Fibroblast of lung (primary cell): ENCODE measurements at regions not wholly inside any gene's neighbourhood (a gene's known extent, or its start where the extent isn't known, plus 50 kb on each side); places are given as distances from the start of the nearest gene placed in this dataset.

ENCODE experiments used
- DNase-seq, 2 donors: peaks; one replicate each; pipeline versions ENCODE4 v3.0.0 to v3.0.0-alpha.2; 2010; ENCODE audit warnings: low read depth in 2 of 2
- H2AFZ ChIP-seq: 2 replicates; pipeline ENCODE4 v1.5.1; 2012; ENCODE audit warnings: low read length, control low read depth, inconsistent platforms
- H3K27ac ChIP-seq: 2 replicates; pipeline ENCODE4 v1.5.1; 2011; ENCODE audit warnings: low read length, control low read depth; ENCODE audit not compliant: insufficient read depth
- H3K27me3 ChIP-seq: 2 replicates; pipeline ENCODE4 v1.5.1; 2011; ENCODE audit warnings: mild to moderate bottlenecking, low read length; ENCODE audit not compliant: control insufficient read depth, insufficient read depth
- H3K36me3 ChIP-seq: 2 replicates; pipeline ENCODE4 v1.5.1; 2011; ENCODE audit warnings: low read length; ENCODE audit not compliant: control insufficient read depth, insufficient read depth
- H3K4me1 ChIP-seq: 2 replicates; pipeline ENCODE4 v1.5.1; 2011; ENCODE audit warnings: low read length; ENCODE audit not compliant: control insufficient read depth, insufficient read depth; ENCODE audit errors: extremely low read depth
- H3K4me2 ChIP-seq: 2 replicates; pipeline ENCODE4 v1.5.1; 2011; ENCODE audit warnings: low read length, control low read depth; ENCODE audit not compliant: insufficient read depth; ENCODE audit errors: extremely low read depth
- H3K4me3 ChIP-seq, 4 experiments: fragments of 200-600 bp in 1 of 4; sonication (generic) in 1 of 4; replicated peaks in 1 of 4; 2 replicates each; pipeline ENCODE4 v1.5.1; 2011 to 2016; ENCODE audit warnings: low read length in 4 of 4, low read depth in 3 of 4, mild to moderate bottlenecking in 3 of 4, control low read depth in 2 of 4, inconsistent platforms in 1 of 4, mixed read lengths in 1 of 4; ENCODE audit not compliant: insufficient read depth in 1 of 4; ENCODE audit errors: control extremely low read depth in 1 of 4
- H3K79me2 ChIP-seq: 2 replicates; pipeline ENCODE4 v1.5.1; 2012; ENCODE audit warnings: mild to moderate bottlenecking, low read length, inconsistent platforms; ENCODE audit not compliant: control insufficient read depth, insufficient read depth
- H3K9ac ChIP-seq: 2 replicates; pipeline ENCODE4 v1.5.1; 2011; ENCODE audit warnings: mild to moderate bottlenecking, low read length, control low read depth; ENCODE audit not compliant: insufficient read depth
- H3K9me3 ChIP-seq: 2 replicates; pipeline ENCODE4 v1.5.1; 2012; ENCODE audit warnings: low read depth, low read length; ENCODE audit not compliant: control insufficient read depth, insufficient read depth
- H4K20me1 ChIP-seq: 2 replicates; pipeline ENCODE4 v1.5.1; 2011; ENCODE audit warnings: low read length; ENCODE audit not compliant: control insufficient read depth, insufficient read depth; ENCODE audit errors: extremely low read depth
- CTCF ChIP-seq, 2 donors: IDR thresholded peaks in 1 of 2; conservative IDR thresholded peaks in 1 of 2; 1 replicate in 1 of 2; 2 replicates in 1 of 2; pipeline ENCODE4 v1.5.1; 2011 to 2012; ENCODE audit warnings: low read length in 2 of 2, control low read depth in 1 of 2, inconsistent platforms in 1 of 2, low read depth in 1 of 2, mild to moderate bottlenecking in 1 of 2
- EZH2 ChIP-seq: IDR thresholded peaks from 2 replicates; pipeline ENCODE4 v1.5.1; 2012; ENCODE audit warnings: low read length, control low read depth, mild to moderate bottlenecking; ENCODE audit errors: missing control alignments

- H2AFZ ChIP-seq, result no peak overlapping the region
- no peak overlapping the region for H3K4me3 ChIP-seq
- H3K36me3 ChIP-seq, result no peaks in the 10 kb centered on the region
- no peaks in the 10 kb centered on the region for H3K4me1 ChIP-seq
- H3K27ac ChIP-seq, result no peak overlapping the region
- H3K79me2 ChIP-seq, result no peaks in the 10 kb centered on the region
- TF ChIP-seq CTCF (conservative IDR thresholded peaks at IDR 0.05 in 1 of 2, IDR thresholded peaks at IDR 0.05 in 1 of 2; ENCODE audit: low read depth in 1 of 2, low read length in 2 of 2), result no peak
- TF ChIP-seq EZH2, result no peak
- no peak for DNase-seq
- H3K27me3 ChIP-seq, result no peaks in the 10 kb centered on the region
- H3K9ac ChIP-seq, result no peak overlapping the region
- no peaks in the 10 kb centered on the region for H3K9me3 ChIP-seq
- H4K20me1 ChIP-seq, result no peaks in the 10 kb centered on the region
- no peak overlapping the region for H3K4me2 ChIP-seq
Observed at GRCh38 chr12:91887957-91888356, 257.7 kb downstream of the BTG1 start.

GRCh38 chr12:91885851-91886731, 259.6 kb downstream of the BTG1 start:
- TF ChIP-seq EZH2 (no peak), CTCF (conservative IDR thresholded peaks at IDR 0.05 in 1 of 2, IDR thresholded peaks at IDR 0.05 in 1 of 2; ENCODE audit: low read depth in 1 of 2, low read length in 2 of 2) (no peak)
- no peak overlapping the region for H3K4me3 ChIP-seq
- no peak overlapping the region for H2AFZ ChIP-seq
- no peaks in the 10 kb centered on the region for H3K27me3 ChIP-seq
- H4K20me1 ChIP-seq, result no peaks in the 10 kb centered on the region
- no peak overlapping the region for H3K4me2 ChIP-seq
- no peaks in the 10 kb centered on the region for H3K36me3 ChIP-seq
- no peaks in the 10 kb centered on the region for H3K9me3 ChIP-seq
- no peak overlapping the region for H3K27ac ChIP-seq
- no peak for DNase-seq
- H3K9ac ChIP-seq, result no peak overlapping the region
- no peaks in the 10 kb centered on the region for H3K4me1 ChIP-seq
- no peaks in the 10 kb centered on the region for H3K79me2 ChIP-seq

- Histone ChIP-seq H2AFZ (no peak overlapping the region), H3K9ac (no peak overlapping the region), H3K4me2 (no peak overlapping the region), H3K27me3 (no peaks in the 10 kb centered on the region), H3K36me3 (no peaks in the 10 kb centered on the region), H3K4me3 (no peak overlapping the region), H3K27ac (no peak overlapping the region), H4K20me1 (no peaks in the 10 kb centered on the region), H3K79me2 (no peaks in the 10 kb centered on the region), H3K9me3 (no peaks in the 10 kb centered on the region), H3K4me1 (no peaks in the 10 kb centered on the region)
- TF ChIP-seq CTCF (conservative IDR thresholded peaks at IDR 0.05 in 1 of 2, IDR thresholded peaks at IDR 0.05 in 1 of 2; ENCODE audit: low read depth in 1 of 2, low read length in 2 of 2) (no peak), EZH2 (no peak)
- no peak for DNase-seq
Observed at GRCh38 chr12:91884230-91884629, 261.4 kb downstream of the BTG1 start.
